ENCODE measurements at regions not wholly inside any gene's neighbourhood (a gene's known extent, or its start where the extent isn't known, plus 50 kb on each side); places are given as distances from the start of the nearest gene placed in this dataset.

GRCh38 chr13:29955137-29955650 is 104.8 kb upstream of the UBL3 start:
- DNase-seq (ENCODE audit: low read depth) = no peak

DNA sequence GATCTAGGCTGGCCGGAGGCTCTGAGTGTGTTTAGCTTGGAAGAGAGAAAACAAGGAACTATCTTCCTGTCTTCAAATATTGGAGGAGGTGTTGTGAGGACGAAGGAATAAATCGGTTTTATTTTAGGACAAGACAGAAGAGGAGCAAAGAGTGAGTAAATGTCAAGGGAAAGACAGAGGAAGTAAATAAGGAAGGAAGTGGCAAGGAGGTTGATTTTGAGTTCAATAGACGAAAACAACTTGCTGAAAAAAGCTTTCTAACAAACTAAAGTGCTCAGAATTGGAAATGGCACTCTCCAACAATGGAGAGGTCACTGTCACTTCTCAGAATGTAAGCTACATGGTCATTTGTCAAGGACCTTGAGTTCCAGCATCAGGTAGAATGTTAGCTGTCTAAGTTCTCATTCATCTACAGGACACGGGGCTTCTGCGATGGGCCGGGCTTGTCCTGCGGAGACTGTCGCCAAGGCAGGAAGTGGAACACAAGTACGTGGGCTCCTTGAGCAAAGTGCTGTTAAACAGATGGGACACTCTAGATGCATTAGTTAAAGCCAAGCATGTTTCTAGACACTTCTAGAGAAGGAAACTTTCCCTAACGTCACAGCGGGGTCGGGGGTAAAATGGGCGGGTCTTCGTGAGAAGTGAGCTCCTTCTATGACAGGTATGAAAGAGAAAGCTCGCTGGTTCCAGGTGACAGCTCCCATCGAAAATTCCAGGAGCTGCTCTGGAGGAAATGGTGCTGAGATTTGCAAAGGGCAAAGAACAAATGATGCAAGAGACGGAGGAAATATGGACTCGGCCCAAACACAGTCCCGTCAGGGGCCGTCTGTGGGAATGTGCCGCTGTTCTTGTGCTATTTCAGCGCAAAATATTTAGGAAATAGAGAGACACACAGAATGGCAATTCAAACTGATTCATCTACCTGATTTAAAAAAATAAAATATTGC is 103.9 kb upstream of the UBL3 start:
- DNase-seq (ENCODE audit: low read depth) = no peak

- no peak for DNase-seq (ENCODE audit: low read depth)
These were observed 103.1 kb upstream of the UBL3 start for GRCh38 chr13:29953542-29953941.

DNA sequence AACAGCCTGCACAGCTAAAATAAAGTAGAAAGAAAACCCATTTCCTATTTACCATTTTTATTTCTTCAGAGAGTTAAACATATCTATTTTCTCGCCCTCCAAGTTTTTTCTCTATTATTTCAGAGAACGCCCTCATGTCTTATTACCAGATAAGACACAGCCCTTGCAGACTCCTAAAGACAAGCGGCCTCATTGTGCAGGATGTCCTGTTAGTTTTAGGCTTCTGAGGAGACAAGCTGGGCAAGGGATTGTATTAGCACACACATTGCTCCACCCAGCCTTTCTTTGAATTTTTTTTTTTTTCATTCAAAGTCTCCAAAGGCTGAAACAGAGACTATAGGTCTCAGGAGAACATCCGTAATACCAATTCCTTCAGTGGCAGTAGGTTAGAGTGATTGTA is 101.8 kb upstream of the UBL3 start:
- no peak for DNase-seq (ENCODE audit: low read depth)

DNA sequence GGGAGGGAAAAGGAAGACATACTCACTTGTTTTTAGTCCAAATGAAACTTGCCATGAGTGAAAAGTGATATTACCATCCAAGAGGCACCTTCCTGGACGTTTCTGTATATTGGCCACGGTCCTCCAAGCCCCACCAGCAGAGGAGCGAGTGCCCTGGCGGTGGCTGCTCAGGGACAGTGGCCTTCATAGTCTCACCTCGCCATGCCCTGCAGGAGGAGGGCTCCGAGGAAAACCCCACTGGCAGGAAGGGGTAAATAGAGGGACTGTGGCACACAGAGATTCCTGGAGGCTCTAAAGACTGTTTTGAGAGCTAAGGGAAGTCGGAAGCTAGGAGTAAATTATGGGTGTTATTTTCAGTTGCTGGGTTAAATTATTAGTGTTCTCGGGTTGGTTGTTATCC is 98.4 kb upstream of the UBL3 start:
- no peak for DNase-seq (ENCODE audit: low read depth)

DNA sequence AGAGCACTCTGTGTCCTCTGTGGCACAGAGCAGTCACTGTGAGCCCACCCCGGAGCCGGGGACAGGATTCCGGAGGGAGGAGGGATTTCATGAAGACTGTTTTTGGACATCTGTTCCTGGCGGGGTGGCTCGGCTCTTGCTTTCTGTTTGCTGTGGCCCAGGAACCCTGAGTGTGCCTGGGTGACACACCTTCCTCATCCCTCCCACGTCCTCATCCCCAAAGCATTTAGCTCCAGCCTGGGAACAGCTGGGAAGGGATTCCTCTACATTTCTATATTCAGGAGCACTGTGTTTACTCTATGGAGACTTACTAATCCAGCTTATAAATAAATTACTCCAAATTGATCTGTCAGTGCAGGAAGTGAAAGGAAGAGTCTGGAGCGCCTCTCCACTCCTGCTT is 97.8 kb upstream of the UBL3 start:
- no peak for DNase-seq (ENCODE audit: low read depth)

- DNase-seq (ENCODE audit: low read depth) = no peak
These were observed 97.4 kb upstream of the UBL3 start for GRCh38 chr13:29947839-29948238.

DNA sequence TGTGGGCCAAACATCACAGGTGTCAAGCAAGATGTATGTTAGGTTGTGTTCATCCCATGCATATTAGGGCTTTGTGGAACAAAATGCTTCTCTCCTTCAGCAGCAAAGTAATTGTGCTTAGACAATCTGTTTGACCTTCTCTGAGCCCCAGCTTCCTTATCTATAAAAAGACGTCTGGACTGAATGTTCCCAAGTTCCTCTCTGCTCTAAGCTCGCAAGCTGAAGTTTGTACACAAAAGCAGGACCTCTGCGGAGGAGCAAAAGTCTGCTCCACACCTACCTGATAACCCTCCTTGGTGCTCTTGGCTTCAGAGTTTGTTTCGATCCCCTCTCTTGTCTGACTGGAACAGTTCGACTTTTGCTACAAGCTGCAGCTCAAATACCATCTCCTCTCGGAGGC is 95.7 kb upstream of the UBL3 start:
- DNase-seq (ENCODE audit: low read depth) = no peak

DNA sequence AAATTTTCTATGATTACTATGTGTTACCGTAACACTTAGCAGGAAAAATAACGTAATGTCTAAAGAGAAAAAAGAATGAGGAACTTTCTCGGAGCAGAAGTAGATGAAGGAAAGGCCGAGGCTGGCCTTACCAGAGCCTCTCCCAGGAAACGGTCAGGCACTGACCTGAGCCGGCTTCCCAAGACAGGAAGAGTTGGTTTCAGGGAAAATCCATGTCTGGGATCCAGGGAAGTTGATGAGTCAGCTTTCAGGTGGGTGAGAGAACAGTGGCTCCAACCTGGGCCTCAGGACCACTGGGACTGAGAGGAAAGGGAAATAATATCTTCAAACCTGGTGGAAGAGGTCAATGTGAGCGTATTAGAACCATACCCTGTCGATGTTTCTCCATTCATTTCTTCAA is 93.3 kb upstream of the UBL3 start:
- no peak for DNase-seq (ENCODE audit: low read depth)

GRCh38 chr13:29943273-29943672 is 92.9 kb upstream of the UBL3 start:
- no peak for DNase-seq (ENCODE audit: low read depth)

DNA sequence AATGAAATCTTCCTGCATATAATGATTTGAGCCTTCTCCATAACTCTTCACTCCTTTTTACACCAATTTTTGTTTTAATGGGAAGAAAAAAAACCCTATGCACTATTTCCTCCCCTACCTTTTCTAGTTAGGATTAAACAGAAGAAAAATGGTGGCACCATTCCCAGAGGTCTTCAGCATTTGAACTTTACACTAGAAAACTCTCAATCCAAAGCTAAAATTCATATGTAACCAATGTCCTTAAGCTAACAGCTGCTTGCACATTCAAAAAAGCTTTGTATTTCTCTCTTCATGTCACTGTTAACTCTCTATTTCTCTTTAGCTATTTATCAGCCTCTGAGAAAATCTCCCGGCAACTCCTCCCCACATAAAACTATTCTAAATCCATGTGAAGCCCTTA is 90.3 kb upstream of the UBL3 start:
- DNase-seq (ENCODE audit: low read depth) = no peak

GRCh38 chr13:29939158-29939557 is 88.7 kb upstream of the UBL3 start:
- DNase-seq (ENCODE audit: low read depth) = no peak

- no peak for DNase-seq (ENCODE audit: low read depth)
These were observed 87.4 kb upstream of the UBL3 start for GRCh38 chr13:29937841-29938240.

GRCh38 chr13:29937379-29937778 is 87.0 kb upstream of the UBL3 start:
- DNase-seq (ENCODE audit: low read depth) = no peak

DNA sequence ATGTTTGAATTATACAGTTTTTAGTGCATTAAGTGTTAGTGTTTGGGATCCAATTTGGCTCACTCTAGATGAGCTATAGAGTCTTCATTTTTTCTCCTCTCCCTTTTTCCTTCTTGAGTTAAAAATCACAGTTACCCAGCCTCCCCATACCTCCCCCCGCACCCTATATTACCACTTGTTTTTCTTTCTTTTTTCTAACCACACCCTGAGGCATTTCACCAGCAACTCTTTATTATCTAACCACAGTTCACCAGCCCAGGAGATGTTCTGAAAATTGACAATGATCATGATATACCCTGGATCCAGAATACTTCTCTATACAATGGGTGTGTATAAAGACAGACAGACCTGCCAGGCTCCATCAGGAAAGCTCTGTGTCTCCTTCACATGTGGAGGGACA is 86.5 kb upstream of the UBL3 start:
- DNase-seq (ENCODE audit: low read depth) = no peak

DNA sequence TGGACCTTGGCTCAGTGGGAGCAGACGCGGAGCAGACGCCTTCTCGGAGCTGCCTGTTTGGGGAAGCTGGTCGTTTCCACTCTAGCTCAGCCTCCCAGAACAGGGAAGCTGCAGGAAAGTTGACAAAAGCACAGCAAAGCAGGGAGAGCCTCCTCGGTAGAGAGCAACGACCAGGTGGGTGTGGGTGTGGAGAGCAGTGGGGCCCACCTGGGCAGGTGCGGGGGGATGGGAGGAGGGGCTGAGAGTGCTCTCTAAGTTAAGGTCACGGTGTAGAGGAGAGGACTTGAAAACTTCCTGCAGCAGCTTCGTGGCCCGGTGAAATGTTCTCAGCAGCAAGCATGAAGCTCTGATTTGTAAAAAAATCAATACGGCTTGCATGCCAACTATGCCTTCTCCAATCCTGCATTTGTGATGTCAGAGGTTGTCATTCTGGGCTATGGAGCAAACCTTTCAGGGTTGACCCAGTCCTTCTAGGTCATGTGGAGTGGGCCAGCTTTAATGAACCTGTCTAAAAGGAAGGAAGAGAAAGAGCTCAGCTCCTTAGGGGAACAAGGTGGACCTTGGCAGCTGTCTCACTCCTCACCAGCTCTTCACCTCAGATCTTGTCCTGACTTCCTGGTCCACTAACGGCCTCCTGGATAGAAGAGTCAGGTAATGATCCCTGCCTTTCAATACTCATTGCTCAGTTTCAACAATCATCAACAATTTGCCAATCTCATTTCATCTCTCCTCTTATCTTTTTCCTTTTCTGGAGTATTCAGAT is 85.8 kb upstream of the UBL3 start:
- no peak for DNase-seq (ENCODE audit: low read depth)

- DNase-seq (ENCODE audit: low read depth) = no peak
These were observed 85.0 kb upstream of the UBL3 start for GRCh38 chr13:29935309-29935981.

DNA sequence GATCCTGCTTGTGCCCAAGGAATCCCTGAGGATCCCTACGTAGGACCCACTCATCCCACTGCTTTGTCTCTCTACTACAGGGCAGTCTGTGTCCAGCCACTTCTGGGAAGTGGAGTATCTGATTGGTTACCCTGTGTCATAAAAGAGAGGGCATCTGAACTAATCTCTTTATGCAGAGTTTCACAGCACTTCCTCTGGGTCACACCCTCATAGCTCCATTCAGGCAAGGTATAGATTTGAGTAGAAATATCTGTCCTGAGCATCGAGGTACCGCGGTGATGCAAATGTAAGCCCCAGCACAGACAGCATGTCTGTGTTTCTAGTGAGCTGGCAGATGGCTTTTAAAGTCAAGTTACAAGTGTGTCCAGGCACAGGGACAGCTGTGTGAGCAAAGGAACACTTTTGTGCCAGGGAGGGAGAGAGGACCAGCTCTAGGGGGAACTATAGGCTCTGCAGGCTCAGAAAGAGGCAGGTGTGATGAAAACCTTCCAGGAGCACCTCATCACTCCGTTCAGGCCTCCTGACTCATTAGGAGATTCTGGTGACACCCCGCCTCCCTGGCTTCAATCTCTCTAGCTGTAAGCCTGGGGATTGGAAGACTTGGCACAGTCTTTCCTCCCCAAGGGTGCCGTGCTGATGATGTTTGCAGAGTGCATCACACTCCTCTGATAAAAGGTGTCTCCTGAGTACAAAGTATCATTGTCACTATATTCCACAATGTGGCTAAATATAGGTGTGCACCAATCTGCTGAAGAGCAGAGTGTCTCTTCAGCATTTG is 84.3 kb upstream of the UBL3 start:
- no peak for DNase-seq (ENCODE audit: low read depth)

- DNase-seq (ENCODE audit: low read depth) = no peak
These were observed 83.0 kb upstream of the UBL3 start for GRCh38 chr13:29933401-29933800.

- DNase-seq (ENCODE audit: low read depth) = no peak
These were observed 81.3 kb upstream of the UBL3 start for GRCh38 chr13:29931696-29932095.

DNA sequence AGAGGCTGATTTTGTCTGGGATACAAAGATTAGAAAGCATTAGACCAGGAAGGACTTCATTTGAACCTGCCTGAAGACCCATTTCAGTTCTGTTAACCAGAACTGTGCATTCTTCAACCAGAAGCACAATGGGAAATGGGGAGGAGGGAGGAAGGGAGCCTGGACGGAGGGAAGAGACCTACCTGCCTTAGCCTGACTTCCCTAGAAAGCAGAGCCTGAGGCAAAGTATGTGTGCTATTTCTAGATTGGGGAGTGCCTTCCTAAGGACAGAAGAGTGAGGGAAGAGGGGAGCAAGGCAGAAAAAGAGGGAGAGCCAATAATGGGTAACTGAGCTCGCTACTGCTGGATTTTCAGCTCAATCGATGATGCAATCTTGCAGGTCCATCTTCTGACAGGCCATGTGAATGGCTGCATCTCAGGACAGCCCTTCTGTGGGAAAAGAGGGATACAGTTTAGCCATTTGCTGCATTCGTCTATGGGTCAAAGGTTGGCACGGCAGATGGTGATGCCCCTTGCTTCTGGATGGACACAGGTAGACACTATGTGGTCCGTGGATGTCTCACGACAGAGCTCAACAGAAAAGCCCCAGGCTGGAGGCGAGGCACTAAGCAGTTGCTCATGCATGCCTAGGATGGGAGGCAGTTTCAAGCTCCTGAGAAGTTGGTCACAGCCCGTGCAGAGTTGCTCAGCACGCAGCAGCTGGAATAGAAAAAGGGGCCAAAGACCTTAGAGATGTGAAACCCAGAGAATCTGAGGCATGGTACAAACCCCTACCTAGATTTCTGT is 78.8 kb upstream of the UBL3 start:
- no peak for DNase-seq (ENCODE audit: low read depth)
